ENCODE measurements at regions not wholly inside any gene's neighbourhood (a gene's known extent, or its start where the extent isn't known, plus 50 kb on each side); places are given as distances from the start of the nearest gene placed in this dataset.

- no peak for TF ChIP-seq REST (IDR thresholded peaks at IDR 0.05; ENCODE audit: insufficient read depth in 1 of 2, low read depth in 2 of 2, low read length in 2 of 2)
- no peak for TF ChIP-seq POLR2AphosphoS5 (IDR thresholded peaks at IDR 0.05; ENCODE audit: low read depth, low read length)
- no peak for TF ChIP-seq SIN3A (IDR thresholded peaks at IDR 0.05; ENCODE audit: borderline replicate concordance, insufficient read depth, low read length)
- no peak for TF ChIP-seq TAF1 (IDR thresholded peaks at IDR 0.05; ENCODE audit: borderline replicate concordance, insufficient read depth, low read length)
- no peak for TF ChIP-seq FOXP2 (optimal IDR thresholded peaks at IDR 0.05; ENCODE audit: borderline replicate concordance, extremely low read depth, extremely low read length, insufficient read depth)
These were observed 127.5 kb downstream of the KLF12 start for GRCh38 chr13:74006666-74007065.

All from PFSK-1 (cell line).